A673 (cell line): ENCODE measurements at regions not wholly inside any gene's neighbourhood (a gene's known extent, or its start where the extent isn't known, plus 50 kb on each side); places are given as distances from the start of the nearest gene placed in this dataset.
"Not testable (repeated sequence)": the region's sequence is repeated elsewhere in the genome, so short reads cannot be mapped to it uniquely, and the experiment has no call there.

Experiments used
- BruUV-seq: library from RNA; stranded (reverse); fragments of 400-500 nt; replicated peaks from 2 replicates; lab custom pipeline; 2021; lab: Mats Ljungman, UMichigan
- CTCF ChIA-PET: fragments of 300-600 bp; sonication (Branson Sonifier 250); formaldehyde crosslinking; loops from one replicate; lab custom pipeline; 2022; ENCODE audit warnings: antibody characterized with exemption; lab: Charles Lee
- POLR2A ChIA-PET: fragments of 300-600 bp; sonication (Branson Sonifier 250); formaldehyde crosslinking; loops from one replicate; lab custom pipeline; 2022; ENCODE audit warnings: antibody characterized with exemption; ENCODE audit not compliant: low non-redundant PET; lab: Charles Lee
- DNase-seq: peaks from one replicate; pipeline ENCODE4 v3.0.0-alpha.2; 2015; ENCODE audit warnings: low spot score
- H3K27ac ChIP-seq: fragments of 200-600 bp; sonication (generic); 2 replicates; pipeline ENCODE4 v1.5.1; 2016; ENCODE audit warnings: mixed run types, low read depth, mild to moderate bottlenecking, mixed read lengths, antibody characterized with exemption, low read length; ENCODE audit not compliant: poor library complexity, severe bottlenecking
- H3K27me3 ChIP-seq: fragments of 200-600 bp; sonication (generic); replicated peaks from 2 replicates; pipeline ENCODE4 v1.6.1; 2017; ENCODE audit warnings: mixed run types, low read depth, mild to moderate bottlenecking, mixed read lengths, antibody characterized with exemption, low read length; ENCODE audit not compliant: insufficient read depth, poor library complexity
- H3K36me3 ChIP-seq: fragments of 200-600 bp; sonication (generic); 2 replicates; pipeline ENCODE4 v1.6.1; 2016; ENCODE audit warnings: mixed run types, mild to moderate bottlenecking, mixed read lengths, antibody characterized with exemption, low read length; ENCODE audit not compliant: insufficient read depth, poor library complexity, severe bottlenecking
- H3K4me1 ChIP-seq: fragments of 200-600 bp; sonication (generic); 2 replicates; pipeline ENCODE4 v1.6.1; 2017; ENCODE audit warnings: mixed run types, mild to moderate bottlenecking, mixed read lengths, antibody characterized with exemption, low read length; ENCODE audit not compliant: insufficient read depth, poor library complexity, severe bottlenecking
- H3K4me3 ChIP-seq: fragments of 200-600 bp; sonication (generic); 2 replicates; pipeline ENCODE4 v1.5.1; 2016; ENCODE audit warnings: low read depth, mixed run types, mild to moderate bottlenecking, mixed read lengths, low read length; ENCODE audit not compliant: poor library complexity, severe bottlenecking
- H3K9me3 ChIP-seq: fragments of 200-600 bp; sonication (generic); 2 replicates; pipeline ENCODE4 v1.6.1; 2016; ENCODE audit warnings: mixed run types, low read depth, mild to moderate bottlenecking, mixed read lengths, antibody characterized with exemption, low read length; ENCODE audit not compliant: poor library complexity, severe bottlenecking
- CTCF ChIP-seq: fragments of 300-800, 200-600 bp; sonication (generic); conservative IDR thresholded peaks from 2 replicates; pipeline ENCODE4 v1.5.1; 2017; ENCODE audit warnings: low read depth, mild to moderate bottlenecking, antibody characterized with exemption, low read length, moderate library complexity, mixed read lengths
- EZH2 ChIP-seq: fragments of 200-600 bp; sonication (generic); IDR thresholded peaks from 2 replicates; pipeline ENCODE4 v1.6.1; 2017; ENCODE audit warnings: borderline replicate concordance, low read depth, mild to moderate bottlenecking, mixed read lengths, antibody characterized with exemption, low read length; ENCODE audit not compliant: poor library complexity, severe bottlenecking
- intact Hi-C: fragments of 100-400 bp; cut with micrococcal nuclease; formaldehyde crosslinking; loops from one replicate; pipeline ENCODE4 v1.10.0; 2022; ENCODE audit not compliant: unreplicated experiment

- POLR2A ChIA-PET, DNase-seq, CTCF ChIA-PET, BruUV-seq, H3K9me3 ChIP-seq, H3K4me3 ChIP-seq, intact Hi-C loops, H3K27me3 ChIP-seq, H3K36me3 ChIP-seq, H3K27ac ChIP-seq, H3K4me1 ChIP-seq: not testable (repeated sequence)
Measured at GRCh38 chr15:84094720-84095119, 140.9 kb upstream of the GOLGA6L4 start.

- H3K9me3 ChIP-seq, H3K36me3 ChIP-seq, BruUV-seq, H3K4me3 ChIP-seq, H3K4me1 ChIP-seq, POLR2A ChIA-PET, intact Hi-C loops, CTCF ChIA-PET, H3K27me3 ChIP-seq, DNase-seq, H3K27ac ChIP-seq: not testable (repeated sequence)
Measured at GRCh38 chr15:84097053-84097452, 138.5 kb upstream of the GOLGA6L4 start.

- no TSS peak for BruUV-seq
- intact Hi-C loops = no loop called here
- Histone ChIP-seq H3K4me3 (no peak overlapping the region), H3K36me3 (no peaks in the 10 kb centered on the region), H3K27me3 (no peaks in the 10 kb centered on the region), H3K9me3 (no peaks in the 10 kb centered on the region), H3K4me1 (no peaks in the 10 kb centered on the region), H3K27ac (no peak overlapping the region)
- no peak for DNase-seq
- TF ChIP-seq EZH2 = no peak
- TF ChIP-seq CTCF = no peak
- ChIA-PET CTCF (no interaction called here), POLR2A (no interaction called here)
Measured at GRCh38 chr15:84098604-84099003, 137.0 kb upstream of the GOLGA6L4 start.

- DNase-seq = no peak
- no peak overlapping the region for H3K27ac ChIP-seq
- H3K4me3 ChIP-seq = no peak overlapping the region
- H3K36me3 ChIP-seq = no peaks in the 10 kb centered on the region
- H3K9me3 ChIP-seq = no peaks in the 10 kb centered on the region
- POLR2A ChIA-PET = no interaction called here
- no TSS peak for BruUV-seq
- no peaks in the 10 kb centered on the region for H3K27me3 ChIP-seq
- TF ChIP-seq CTCF = no peak
- no peak for TF ChIP-seq EZH2
- CTCF ChIA-PET = no interaction called here
- intact Hi-C loops = no loop called here
- no peaks in the 10 kb centered on the region for H3K4me1 ChIP-seq
Measured at GRCh38 chr15:84099181-84099580, 136.4 kb upstream of the GOLGA6L4 start.
